ENCODE measurements at regions not wholly inside any gene's neighbourhood (a gene's known extent, or its start where the extent isn't known, plus 50 kb on each side); places are given as distances from the start of the nearest gene placed in this dataset.

GRCh38 chr5:99639905-99640304 is 711.1 kb upstream of the CHD1 start:
- H3K27ac ChIP-seq = no peak overlapping the region
- no peak overlapping the region for H3K4me3 ChIP-seq
- no peak for DNase-seq (ENCODE audit: low spot score)
- TF ChIP-seq, protein P1, sequence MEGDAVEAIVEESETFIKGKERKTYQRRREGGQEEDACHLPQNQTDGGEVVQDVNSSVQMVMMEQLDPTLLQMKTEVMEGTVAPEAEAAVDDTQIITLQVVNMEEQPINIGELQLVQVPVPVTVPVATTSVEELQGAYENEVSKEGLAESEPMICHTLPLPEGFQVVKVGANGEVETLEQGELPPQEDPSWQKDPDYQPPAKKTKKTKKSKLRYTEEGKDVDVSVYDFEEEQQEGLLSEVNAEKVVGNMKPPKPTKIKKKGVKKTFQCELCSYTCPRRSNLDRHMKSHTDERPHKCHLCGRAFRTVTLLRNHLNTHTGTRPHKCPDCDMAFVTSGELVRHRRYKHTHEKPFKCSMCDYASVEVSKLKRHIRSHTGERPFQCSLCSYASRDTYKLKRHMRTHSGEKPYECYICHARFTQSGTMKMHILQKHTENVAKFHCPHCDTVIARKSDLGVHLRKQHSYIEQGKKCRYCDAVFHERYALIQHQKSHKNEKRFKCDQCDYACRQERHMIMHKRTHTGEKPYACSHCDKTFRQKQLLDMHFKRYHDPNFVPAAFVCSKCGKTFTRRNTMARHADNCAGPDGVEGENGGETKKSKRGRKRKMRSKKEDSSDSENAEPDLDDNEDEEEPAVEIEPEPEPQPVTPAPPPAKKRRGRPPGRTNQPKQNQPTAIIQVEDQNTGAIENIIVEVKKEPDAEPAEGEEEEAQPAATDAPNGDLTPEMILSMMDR (IDR thresholded peaks at IDR 0.05) = no peak

- H3K27ac ChIP-seq = no peak overlapping the region
- no peak for DNase-seq (ENCODE audit: low spot score)
These were observed 707.9 kb upstream of the CHD1 start for GRCh38 chr5:99636663-99637062.

GRCh38 chr5:99621772-99622681 is 693.2 kb upstream of the CHD1 start:
- DNase-seq (ENCODE audit: low spot score) = no peak
- Histone ChIP-seq H3K27ac (no peak overlapping the region), H3K4me3 (no peak overlapping the region)
- TF ChIP-seq, protein P1 (IDR thresholded peaks at IDR 0.05) = no peak

More at GRCh38 chr5:99636663-99637062, 707.9 kb upstream of the CHD1 start:
- TF ChIP-seq, protein P1 (IDR thresholded peaks at IDR 0.05) = no peak
- H3K4me3 ChIP-seq = no peak overlapping the region

DNA sequence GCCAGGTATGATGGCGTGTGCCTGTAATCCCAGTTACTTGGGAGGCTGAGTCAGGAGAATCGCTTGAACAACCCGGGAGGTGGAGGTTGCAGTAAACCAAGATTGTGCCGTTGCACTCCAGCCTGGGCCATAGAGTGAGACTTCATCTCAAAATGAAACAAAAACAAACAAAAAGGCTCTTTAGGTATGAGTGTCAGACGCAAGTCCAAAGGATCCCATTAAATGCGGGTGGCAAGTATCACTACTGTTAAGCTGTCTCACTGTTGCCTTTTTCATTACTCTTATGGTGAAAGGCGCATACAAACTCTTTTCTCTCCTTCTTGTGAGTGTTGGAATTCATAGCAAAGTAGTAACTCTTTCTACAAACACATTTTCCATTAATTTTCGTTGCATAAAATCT is 688.5 kb upstream of the CHD1 start:
- no peak overlapping the region for H3K4me3 ChIP-seq
- TF ChIP-seq, protein P1 (IDR thresholded peaks at IDR 0.05) = no peak
- DNase-seq (ENCODE audit: low spot score) = no peak
- H3K27ac ChIP-seq = no peak overlapping the region

- Histone ChIP-seq H3K27ac (no peak overlapping the region), H3K4me3 (no peak overlapping the region)
- TF ChIP-seq, protein P1 (IDR thresholded peaks at IDR 0.05) = no peak
- no peak for DNase-seq (ENCODE audit: low spot score)
These were observed 686.1 kb upstream of the CHD1 start for GRCh38 chr5:99614888-99615287.

- TF ChIP-seq, protein P1 (IDR thresholded peaks at IDR 0.05) = no peak
- no peak for DNase-seq (ENCODE audit: low spot score)
- Histone ChIP-seq H3K4me3 (no peak overlapping the region), H3K27ac (no peak overlapping the region)
These were observed 678.3 kb upstream of the CHD1 start for GRCh38 chr5:99607124-99607523.

GRCh38 chr5:99605904-99606303 is 677.1 kb upstream of the CHD1 start:
- Histone ChIP-seq H3K27ac (no peak overlapping the region), H3K4me3 (no peak overlapping the region)
- TF ChIP-seq, protein P1 (IDR thresholded peaks at IDR 0.05) = no peak
- DNase-seq (ENCODE audit: low spot score) = no peak
